MM.1S (cell line): ENCODE measurements at regions not wholly inside any gene's neighbourhood (a gene's known extent, or its start where the extent isn't known, plus 50 kb on each side); places are given as distances from the start of the nearest gene placed in this dataset.

ENCODE experiments used
- DNase-seq: peaks from one replicate; pipeline ENCODE4 v3.0.0-alpha.2; 2015
- H2AFZ ChIP-seq: fragments of 300-600 bp; sonication (generic); 2 replicates; pipeline ENCODE4 v1.6.0; 2016; ENCODE audit warnings: antibody characterized with exemption, low read length
- H3F3A ChIP-seq: fragments of 300-600 bp; sonication (generic); 2 replicates; pipeline ENCODE4 v1.6.1; 2016; ENCODE audit warnings: mild to moderate bottlenecking, antibody characterized with exemption, low read length, moderate library complexity, mixed read lengths; ENCODE audit not compliant: insufficient read depth
- H3K27ac ChIP-seq: fragments of 300-600 bp; sonication (generic); 2 replicates; pipeline ENCODE4 v1.5.1; 2016; ENCODE audit warnings: mild to moderate bottlenecking, low read length
- H3K27me3 ChIP-seq: fragments of 300-600 bp; sonication (generic); replicated peaks from 2 replicates; pipeline ENCODE4 v1.6.0; 2016; ENCODE audit warnings: low read length; ENCODE audit not compliant: insufficient read depth
- H3K36me3 ChIP-seq: fragments of 300-600 bp; sonication (generic); replicated peaks from 2 replicates; pipeline ENCODE4 v1.6.1; 2016; ENCODE audit warnings: mild to moderate bottlenecking, low read length, mixed read lengths; ENCODE audit not compliant: insufficient read depth
- H3K4me1 ChIP-seq: fragments of 300-600 bp; sonication (generic); 2 replicates; pipeline ENCODE4 v1.6.1; 2016; ENCODE audit warnings: low read length, mixed read lengths
- H3K4me2 ChIP-seq: fragments of 300-600 bp; sonication (generic); 2 replicates; pipeline ENCODE4 v1.6.0; 2016; ENCODE audit warnings: low read depth, low read length
- H3K4me3 ChIP-seq: fragments of 300-600 bp; sonication (generic); 2 replicates; pipeline ENCODE4 v1.5.1; 2016; ENCODE audit warnings: low read length, mixed read lengths
- H3K79me2 ChIP-seq: fragments of 300-600 bp; sonication (generic); 2 replicates; pipeline ENCODE4 v1.6.1; 2016; ENCODE audit warnings: mixed run types, low read length, mixed read lengths
- H3K9ac ChIP-seq: fragments of 300-600 bp; sonication (generic); 2 replicates; pipeline ENCODE4 v1.6.1; 2016; ENCODE audit warnings: low read length, mixed read lengths
- H3K9me2 ChIP-seq: fragments of 300-600 bp; sonication (generic); replicated peaks from 2 replicates; pipeline ENCODE4 v1.6.1; 2016; ENCODE audit warnings: mild to moderate bottlenecking, low read length, mixed read lengths; ENCODE audit not compliant: insufficient read depth
- H3K9me3 ChIP-seq: fragments of 300-600 bp; sonication (generic); replicated peaks from 2 replicates; pipeline ENCODE4 v1.6.1; 2016; ENCODE audit warnings: mild to moderate bottlenecking, low read length, mixed read lengths; ENCODE audit not compliant: insufficient read depth
- H4K20me1 ChIP-seq: fragments of 300-600 bp; sonication (generic); 2 replicates; pipeline ENCODE4 v1.6.1; 2016; ENCODE audit warnings: mild to moderate bottlenecking, low read length, moderate library complexity, mixed read lengths; ENCODE audit not compliant: insufficient read depth
- EZH2 ChIP-seq: fragments of 300-600 bp; sonication (generic); optimal IDR thresholded peaks from 2 replicates; pipeline ENCODE3; 2017; ENCODE audit warnings: low read depth, mild to moderate bottlenecking, antibody characterized with exemption, low read length, mixed read lengths
- EZH2phosphoT487 ChIP-seq: fragments of 300-600 bp; sonication (generic); IDR thresholded peaks from 2 replicates; pipeline ENCODE4 v1.6.1; 2018; ENCODE audit warnings: antibody characterized with exemption, low read length
- TF ChIP-seq, protein P1 (sequence below): fragments of 300-600 bp; sonication (generic); IDR thresholded peaks from 2 replicates; pipeline ENCODE4 v1.5.1; 2016; ENCODE audit warnings: antibody characterized with exemption, low read length, mixed read lengths

DNA sequence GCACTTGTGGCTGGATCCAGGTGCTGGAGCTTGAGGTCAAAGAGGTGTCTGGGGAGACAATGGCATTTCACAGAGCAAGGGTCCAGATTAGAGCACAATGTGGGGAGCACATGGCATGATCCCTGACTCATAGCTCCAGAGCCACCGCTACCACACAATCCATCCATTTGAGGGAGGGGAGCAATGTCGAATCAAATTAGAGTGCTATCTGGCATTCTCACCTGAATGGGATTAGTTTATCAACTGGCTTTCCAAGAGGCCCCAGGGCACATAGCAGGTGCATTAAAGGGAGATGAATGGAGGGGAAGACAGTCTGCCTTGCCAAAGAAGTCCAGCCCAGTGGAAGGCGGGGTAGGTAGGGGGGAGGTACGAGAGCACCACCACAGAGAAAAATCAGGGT, 194.4 kb upstream of the GPR12 start:
- H3K4me3 ChIP-seq: no peak overlapping the region
- H3K4me2 ChIP-seq: no peak overlapping the region
- no peaks in the 10 kb centered on the region for H3K9me2 ChIP-seq
- DNase-seq: no peak
- no peaks in the 10 kb centered on the region for H3K79me2 ChIP-seq
- H4K20me1 ChIP-seq: no peaks in the 10 kb centered on the region
- H3F3A ChIP-seq: no peaks in the 10 kb centered on the region
- no peak overlapping the region for H2AFZ ChIP-seq
- H3K27ac ChIP-seq: no peak overlapping the region
- H3K36me3 ChIP-seq: no peaks in the 10 kb centered on the region
- no peak for TF ChIP-seq EZH2phosphoT487
- TF ChIP-seq, protein P1, sequence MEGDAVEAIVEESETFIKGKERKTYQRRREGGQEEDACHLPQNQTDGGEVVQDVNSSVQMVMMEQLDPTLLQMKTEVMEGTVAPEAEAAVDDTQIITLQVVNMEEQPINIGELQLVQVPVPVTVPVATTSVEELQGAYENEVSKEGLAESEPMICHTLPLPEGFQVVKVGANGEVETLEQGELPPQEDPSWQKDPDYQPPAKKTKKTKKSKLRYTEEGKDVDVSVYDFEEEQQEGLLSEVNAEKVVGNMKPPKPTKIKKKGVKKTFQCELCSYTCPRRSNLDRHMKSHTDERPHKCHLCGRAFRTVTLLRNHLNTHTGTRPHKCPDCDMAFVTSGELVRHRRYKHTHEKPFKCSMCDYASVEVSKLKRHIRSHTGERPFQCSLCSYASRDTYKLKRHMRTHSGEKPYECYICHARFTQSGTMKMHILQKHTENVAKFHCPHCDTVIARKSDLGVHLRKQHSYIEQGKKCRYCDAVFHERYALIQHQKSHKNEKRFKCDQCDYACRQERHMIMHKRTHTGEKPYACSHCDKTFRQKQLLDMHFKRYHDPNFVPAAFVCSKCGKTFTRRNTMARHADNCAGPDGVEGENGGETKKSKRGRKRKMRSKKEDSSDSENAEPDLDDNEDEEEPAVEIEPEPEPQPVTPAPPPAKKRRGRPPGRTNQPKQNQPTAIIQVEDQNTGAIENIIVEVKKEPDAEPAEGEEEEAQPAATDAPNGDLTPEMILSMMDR: no peak
- TF ChIP-seq EZH2: no peak
- H3K27me3 ChIP-seq: no peaks in the 10 kb centered on the region
- no peaks in the 10 kb centered on the region for H3K4me1 ChIP-seq
- no peaks in the 10 kb centered on the region for H3K9me3 ChIP-seq
- H3K9ac ChIP-seq: no peak overlapping the region

DNA sequence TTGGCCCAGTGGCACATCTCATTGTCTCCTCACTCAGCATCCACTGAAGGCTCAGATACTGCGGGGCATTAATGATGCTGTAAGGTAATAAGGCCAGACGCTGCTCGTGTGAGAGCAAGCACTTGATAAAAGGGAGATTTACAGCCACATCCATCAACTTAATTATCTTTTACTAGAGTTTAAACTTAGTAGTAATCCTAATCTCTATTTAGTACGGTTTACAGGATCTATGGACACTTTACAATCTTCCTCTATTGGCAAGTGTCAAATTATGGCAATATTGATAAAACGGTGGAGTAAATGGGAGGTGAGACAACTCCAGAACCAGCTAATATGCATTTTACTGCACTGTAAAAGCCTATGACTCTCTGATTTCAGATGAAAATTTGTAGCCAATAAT, 192.7 kb upstream of the GPR12 start:
- no peaks in the 10 kb centered on the region for H3F3A ChIP-seq
- no peaks in the 10 kb centered on the region for H3K9me3 ChIP-seq
- no peaks in the 10 kb centered on the region for H3K27me3 ChIP-seq
- H3K4me1 ChIP-seq: no peaks in the 10 kb centered on the region
- no peaks in the 10 kb centered on the region for H4K20me1 ChIP-seq
- no peaks in the 10 kb centered on the region for H3K9me2 ChIP-seq
- DNase-seq: no peak
- TF ChIP-seq EZH2 (no peak), EZH2phosphoT487 (no peak)
- TF ChIP-seq, protein P1: no peak
- no peak overlapping the region for H3K4me3 ChIP-seq
- H3K36me3 ChIP-seq: no peaks in the 10 kb centered on the region
- H3K9ac ChIP-seq: no peak overlapping the region
- H3K4me2 ChIP-seq: no peak overlapping the region
- no peaks in the 10 kb centered on the region for H3K79me2 ChIP-seq
- H3K27ac ChIP-seq: no peak overlapping the region
- no peak overlapping the region for H2AFZ ChIP-seq

DNA sequence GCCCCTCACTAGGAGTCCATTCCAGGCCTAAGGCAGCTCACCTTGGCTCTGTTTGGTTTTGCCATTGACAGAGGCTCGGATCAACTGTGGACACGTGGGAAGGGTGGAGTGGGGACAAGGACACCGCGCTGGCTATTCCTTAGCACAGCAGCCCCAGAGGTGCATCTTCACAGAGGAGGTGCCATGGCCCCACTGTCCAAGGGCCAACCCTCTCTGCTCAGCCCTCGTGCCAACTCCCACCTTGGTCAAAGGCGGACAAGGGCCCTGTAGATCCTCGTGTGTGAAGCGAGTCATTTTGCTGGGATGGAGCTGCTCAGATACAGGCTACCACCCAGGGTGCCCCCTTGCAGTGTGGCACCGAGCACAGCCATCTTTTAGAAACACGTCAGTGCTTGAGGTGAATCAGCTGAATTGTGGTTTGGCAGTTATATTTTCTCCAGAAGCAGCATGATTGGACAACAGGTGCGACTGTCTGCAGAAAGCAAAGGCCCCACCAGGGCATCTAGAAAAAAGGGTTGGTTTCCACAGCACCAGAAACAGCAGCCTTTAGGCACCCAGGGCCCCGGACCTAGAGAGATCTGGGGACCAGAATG, 192.1 kb upstream of the GPR12 start:
- Histone ChIP-seq H4K20me1 (no peaks in the 10 kb centered on the region), H3K27me3 (no peaks in the 10 kb centered on the region), H2AFZ (no peak overlapping the region), H3K79me2 (no peaks in the 10 kb centered on the region), H3F3A (no peaks in the 10 kb centered on the region), H3K9ac (no peak overlapping the region), H3K9me2 (no peaks in the 10 kb centered on the region), H3K4me3 (no peak overlapping the region), H3K4me2 (no peak overlapping the region), H3K9me3 (no peaks in the 10 kb centered on the region), H3K36me3 (no peaks in the 10 kb centered on the region), H3K27ac (no peak overlapping the region), H3K4me1 (no peaks in the 10 kb centered on the region)
- no peak for DNase-seq
- TF ChIP-seq EZH2: no peak
- TF ChIP-seq, protein P1: no peak
- no peak for TF ChIP-seq EZH2phosphoT487
